Hepatocyte (in vitro differentiated cells): ENCODE measurements at regions not wholly inside any gene's neighbourhood (a gene's known extent, or its start where the extent isn't known, plus 50 kb on each side); places are given as distances from the start of the nearest gene placed in this dataset.

Experiments used
- DNase-seq: peaks from one replicate; pipeline ENCODE4 v3.0.0-alpha.2; 2016; ENCODE audit warnings: low spot score
- H2AFZ ChIP-seq: fragments of 200-600 bp; sonication (generic); 2 replicates; pipeline ENCODE4 v1.6.0; 2016; ENCODE audit warnings: antibody characterized with exemption, mild to moderate bottlenecking
- H3K27ac ChIP-seq: fragments of 200-600 bp; sonication (generic); 2 replicates; pipeline ENCODE4 v1.5.1; 2016; ENCODE audit warnings: mild to moderate bottlenecking
- H3K27me3 ChIP-seq: fragments of 200-600 bp; sonication (generic); 2 replicates; pipeline ENCODE4 v1.6.1; 2016
- H3K36me3 ChIP-seq: fragments of 200-600 bp; sonication (generic); replicated peaks from 2 replicates; pipeline ENCODE4 v1.5.1; 2016; ENCODE audit warnings: low read depth; ENCODE audit not compliant: insufficient read depth
- H3K4me1 ChIP-seq: fragments of 200-600 bp; sonication (generic); 2 replicates; pipeline ENCODE4 v1.5.1; 2016; ENCODE audit warnings: mild to moderate bottlenecking, moderate library complexity; ENCODE audit not compliant: insufficient read depth
- H3K4me2 ChIP-seq: fragments of 200-600 bp; sonication (generic); 2 replicates; pipeline ENCODE4 v1.6.0; 2016
- H3K4me3 ChIP-seq: fragments of 200-600 bp; sonication (generic); 2 replicates; pipeline ENCODE4 v1.5.1; 2016; ENCODE audit warnings: mild to moderate bottlenecking
- H3K79me2 ChIP-seq: fragments of 200-600 bp; sonication (generic); 2 replicates; pipeline ENCODE4 v1.6.0; 2017; ENCODE audit warnings: mild to moderate bottlenecking
- H3K9me2 ChIP-seq: fragments of 200-600 bp; sonication (generic); replicated peaks from 2 replicates; pipeline ENCODE4 v1.6.0; 2017; ENCODE audit warnings: mild to moderate bottlenecking; ENCODE audit not compliant: insufficient read depth
- H3K9me3 ChIP-seq: fragments of 200-600 bp; sonication (generic); 2 replicates; pipeline ENCODE4 v1.5.1; 2016; ENCODE audit warnings: low read depth, mild to moderate bottlenecking
- H4K20me1 ChIP-seq: fragments of 200-600 bp; sonication (generic); 2 replicates; pipeline ENCODE4 v1.6.0; 2016; ENCODE audit warnings: mild to moderate bottlenecking; ENCODE audit not compliant: insufficient read depth, poor library complexity, severe bottlenecking
- CTCF ChIP-seq: fragments of 200-600 bp; sonication (generic); IDR thresholded peaks from 2 replicates; pipeline ENCODE4 v1.5.1; 2016; ENCODE audit warnings: antibody characterized with exemption, mild to moderate bottlenecking; ENCODE audit not compliant: poor library complexity
- EZH2 ChIP-seq: fragments of 200-600 bp; sonication (generic); IDR thresholded peaks from 2 replicates; pipeline ENCODE4 v1.6.1; 2016; ENCODE audit warnings: antibody characterized with exemption, mild to moderate bottlenecking, borderline replicate concordance
- EZH2phosphoT487 ChIP-seq: fragments of 200-600 bp; sonication (generic); IDR thresholded peaks from one replicate; pipeline ENCODE4 v1.6.1; 2018; ENCODE audit warnings: antibody characterized with exemption, mild to moderate bottlenecking, low read depth, moderate library complexity; ENCODE audit not compliant: unreplicated experiment, severe bottlenecking
- WGBS: methylation state at CpG from one replicate; pipeline ENCODE4 v1.1.6; 2016; ENCODE audit warnings: low lambda C conversion rate; ENCODE audit errors: missing lambda C conversion rate; 5-methylcytosine and 5-hydroxymethylcytosine counted together

- no peak overlapping the region for H3K4me2 ChIP-seq
- 88% methylated on average over 7 of the region's 7 CpGs for WGBS
- no peaks in the 10 kb centered on the region for H3K9me2 ChIP-seq
- H4K20me1 ChIP-seq: no peaks in the 10 kb centered on the region
- TF ChIP-seq EZH2phosphoT487 (no peak), CTCF (no peak), EZH2 (no peak)
- H3K27me3 ChIP-seq: no peaks in the 10 kb centered on the region
- no peak for DNase-seq
- no peak overlapping the region for H2AFZ ChIP-seq
- no peaks in the 10 kb centered on the region for H3K79me2 ChIP-seq
- H3K9me3 ChIP-seq: no peaks in the 10 kb centered on the region
- H3K36me3 ChIP-seq: no peaks in the 10 kb centered on the region
- no peak overlapping the region for H3K4me3 ChIP-seq
- no peaks in the 10 kb centered on the region for H3K4me1 ChIP-seq
- H3K27ac ChIP-seq: no peak overlapping the region
Measured at GRCh38 chr2:187749804-187750431, 195.7 kb upstream of the TFPI start.

GRCh38 chr2:187768995-187769394 is 214.8 kb upstream of the TFPI start:
- H3K9me2 ChIP-seq: no peaks in the 10 kb centered on the region
- H3K36me3 ChIP-seq: no peaks in the 10 kb centered on the region
- no peak overlapping the region for H3K4me2 ChIP-seq
- no peak overlapping the region for H2AFZ ChIP-seq
- H3K27me3 ChIP-seq: no peaks in the 10 kb centered on the region
- DNase-seq: no peak
- H3K9me3 ChIP-seq: no peaks in the 10 kb centered on the region
- no peaks in the 10 kb centered on the region for H3K79me2 ChIP-seq
- TF ChIP-seq EZH2: no peak
- TF ChIP-seq EZH2phosphoT487: no peak
- no peak for TF ChIP-seq CTCF
- WGBS: 95% methylated on average over 4 of the region's 4 CpGs
- no peaks in the 10 kb centered on the region for H3K4me1 ChIP-seq
- no peak overlapping the region for H3K27ac ChIP-seq
- H4K20me1 ChIP-seq: no peaks in the 10 kb centered on the region
- H3K4me3 ChIP-seq: no peak overlapping the region

DNA sequence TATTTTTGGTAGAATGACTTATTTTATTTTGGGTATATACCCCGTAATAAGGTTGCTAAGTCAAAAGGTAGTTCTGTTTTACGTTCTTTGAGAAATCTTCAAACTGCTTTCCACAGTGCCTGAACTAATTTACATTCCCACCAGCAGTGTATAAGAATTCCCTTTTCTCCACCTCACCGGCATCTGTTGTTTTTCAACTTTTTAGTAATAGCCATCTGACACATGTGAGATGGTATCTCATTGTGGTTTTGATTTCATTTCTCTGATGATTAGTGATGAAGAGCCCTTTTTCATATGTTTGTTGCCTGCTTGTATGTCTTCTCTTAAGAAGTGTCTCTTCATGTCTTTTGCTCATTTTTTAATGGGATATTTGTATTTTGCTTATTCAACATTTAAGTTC is 215.2 kb upstream of the TFPI start:
- Histone ChIP-seq H3K9me3 (no peaks in the 10 kb centered on the region), H3K36me3 (no peaks in the 10 kb centered on the region), H3K27ac (no peak overlapping the region), H3K27me3 (no peaks in the 10 kb centered on the region), H3K4me3 (no peak overlapping the region), H3K9me2 (no peaks in the 10 kb centered on the region), H3K4me2 (no peak overlapping the region), H3K79me2 (no peaks in the 10 kb centered on the region), H4K20me1 (no peaks in the 10 kb centered on the region), H2AFZ (no peak overlapping the region), H3K4me1 (no peaks in the 10 kb centered on the region)
- no peak for DNase-seq
- no peak for TF ChIP-seq EZH2phosphoT487
- TF ChIP-seq CTCF: no peak
- no peak for TF ChIP-seq EZH2
- WGBS: 96% methylated on average over 3 of the region's 3 CpGs
